Right hindlimb (tissue), 1 donor: ENCODE measurements at regions not wholly inside any gene's neighbourhood (a gene's known extent, or its start where the extent isn't known, plus 50 kb on each side); places are given as distances from the start of the nearest gene placed in this dataset.

Experiments
- DNase-seq: peaks from one replicate; pipeline ENCODE4 v3.0.0-alpha.2; 2018

DNA sequence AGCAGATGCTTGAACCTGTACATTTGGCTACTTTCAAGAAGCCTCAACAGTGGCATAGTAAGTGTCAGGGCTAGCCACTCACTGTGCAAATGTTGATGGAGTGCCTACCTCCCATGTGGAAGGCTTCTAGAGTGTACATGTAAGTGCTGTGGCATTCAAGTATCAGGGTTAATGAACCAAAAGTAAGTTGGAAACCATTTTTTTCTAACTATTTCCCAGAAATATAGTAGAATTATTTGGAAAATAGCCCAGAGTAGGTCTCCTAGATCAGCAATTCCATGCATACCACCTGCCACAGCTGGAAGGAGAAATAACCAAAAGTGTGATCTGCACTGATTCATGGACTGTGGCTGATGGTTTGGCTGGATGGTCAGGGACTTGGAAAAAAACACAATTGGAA is 53.3 kb downstream of the FOXD1 start:
- DNase-seq = no peak

DNA sequence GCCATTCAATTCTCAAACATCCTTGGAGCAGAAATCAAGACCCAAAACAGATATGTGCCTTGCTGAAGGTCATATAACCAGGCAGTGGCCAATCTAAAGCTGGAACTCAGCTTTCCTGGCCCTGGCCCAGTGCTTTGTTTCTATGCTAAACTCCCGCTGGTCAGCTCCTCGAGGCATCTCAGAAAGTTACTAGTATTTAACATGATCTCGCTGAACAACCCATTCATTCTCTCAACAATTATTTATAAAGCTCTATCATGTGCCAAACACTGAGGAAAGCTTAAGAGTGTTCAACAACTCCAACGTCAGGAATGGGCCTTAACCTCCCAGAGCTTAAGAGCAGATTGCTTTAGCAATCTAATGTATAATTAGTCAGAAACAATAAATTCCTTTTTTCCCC is 54.0 kb downstream of the FOXD1 start:
- no peak for DNase-seq

DNA sequence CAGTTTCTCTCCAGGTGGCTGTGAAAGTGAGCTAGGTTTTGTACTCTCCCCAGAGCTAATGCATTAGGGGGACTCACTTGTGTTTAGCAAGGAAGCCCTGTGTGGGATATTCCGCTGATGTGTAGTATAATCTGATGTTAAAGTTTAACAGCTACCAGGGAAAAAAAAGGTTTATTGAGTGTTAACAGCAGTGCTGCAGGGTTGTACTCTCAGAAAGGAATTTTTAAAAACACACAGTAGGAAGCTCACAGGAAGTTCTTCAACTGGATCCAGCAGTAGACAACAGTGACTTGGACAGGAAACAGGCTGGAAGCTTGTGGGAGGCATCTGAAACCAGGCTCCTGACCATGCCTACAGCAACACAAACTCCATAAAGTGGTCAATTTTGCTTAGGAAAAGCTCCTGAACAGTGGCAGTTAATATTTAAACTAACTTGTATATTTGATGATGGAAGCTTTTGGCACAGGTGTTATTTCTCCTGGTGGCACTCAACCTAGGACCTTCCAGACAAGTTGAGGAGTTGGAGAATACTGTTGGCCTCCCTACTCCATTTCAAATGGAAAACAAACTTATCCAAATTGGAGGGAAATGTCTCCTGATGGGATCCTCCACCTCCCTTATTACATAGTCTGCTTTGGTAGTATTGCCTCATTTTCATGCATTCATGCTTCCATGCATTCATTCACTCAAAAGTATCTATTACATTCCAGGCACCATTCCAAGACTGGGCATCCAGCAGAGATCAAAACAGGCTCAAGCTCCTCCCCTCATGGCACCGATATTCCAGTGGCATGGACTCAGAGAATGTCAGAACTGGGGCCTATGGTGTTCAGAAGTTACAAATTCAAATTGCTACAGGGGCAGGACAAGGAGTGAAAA is 54.7 kb downstream of the FOXD1 start:
- DNase-seq = no peak

DNA sequence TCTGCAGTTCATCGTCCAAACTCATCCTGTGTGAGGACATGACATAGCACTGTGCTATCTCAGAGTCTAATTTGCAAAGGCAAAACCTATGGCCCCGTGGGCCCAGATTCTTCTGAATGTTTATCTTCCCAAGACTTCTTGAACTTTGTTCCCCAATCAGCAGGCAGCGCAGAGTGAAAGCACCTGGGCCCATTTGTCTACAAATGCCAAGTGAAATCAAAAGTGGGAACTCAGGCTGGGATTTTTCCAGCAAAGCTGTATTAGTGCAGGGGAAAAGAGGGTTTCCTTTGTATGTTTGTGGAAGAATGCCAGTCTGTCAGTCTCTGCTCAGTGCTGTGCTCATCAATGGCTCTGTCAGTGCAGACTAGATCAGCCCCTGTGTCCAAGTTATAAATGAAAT is 55.8 kb downstream of the FOXD1 start:
- DNase-seq = no peak

DNA sequence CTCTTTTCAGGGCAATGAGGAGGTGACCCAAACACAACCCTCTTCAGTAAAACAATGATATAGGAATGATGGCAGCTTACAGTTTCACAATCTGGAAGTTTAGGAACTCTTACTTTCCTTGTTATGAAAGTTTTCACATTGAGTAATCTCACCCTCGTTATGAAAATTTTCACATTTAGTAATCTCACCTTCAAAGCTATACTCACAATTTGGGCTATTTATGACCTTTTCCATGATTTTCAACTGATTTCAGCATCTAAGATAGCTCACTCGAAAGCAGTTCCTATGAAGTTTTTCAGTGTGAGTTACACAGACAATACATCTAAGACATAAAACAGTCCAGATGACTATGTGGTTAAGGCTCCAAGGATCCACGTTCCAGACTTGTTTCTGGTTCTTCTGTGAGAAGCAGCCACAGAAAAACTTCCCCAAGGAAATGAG is 57.1 kb downstream of the FOXD1 start:
- DNase-seq = no peak

DNA sequence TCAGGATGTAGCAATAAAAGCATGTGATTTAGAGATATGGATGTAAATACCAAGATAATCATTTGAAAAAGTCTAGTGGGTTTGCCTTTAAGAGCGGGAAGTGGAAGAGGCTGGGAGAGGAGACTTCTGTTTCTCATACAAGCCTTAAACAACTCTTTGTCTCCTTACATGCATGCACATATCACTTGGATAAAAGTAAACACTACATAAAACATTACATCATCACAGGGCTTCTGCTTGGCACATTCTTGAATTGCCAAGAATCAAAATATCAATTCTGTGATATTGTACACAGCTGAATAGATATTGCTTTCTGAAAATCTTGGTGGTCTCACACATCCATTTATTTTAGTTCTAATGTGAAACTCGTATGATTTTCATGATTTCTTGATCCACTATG is 57.6 kb downstream of the FOXD1 start:
- no peak for DNase-seq

DNA sequence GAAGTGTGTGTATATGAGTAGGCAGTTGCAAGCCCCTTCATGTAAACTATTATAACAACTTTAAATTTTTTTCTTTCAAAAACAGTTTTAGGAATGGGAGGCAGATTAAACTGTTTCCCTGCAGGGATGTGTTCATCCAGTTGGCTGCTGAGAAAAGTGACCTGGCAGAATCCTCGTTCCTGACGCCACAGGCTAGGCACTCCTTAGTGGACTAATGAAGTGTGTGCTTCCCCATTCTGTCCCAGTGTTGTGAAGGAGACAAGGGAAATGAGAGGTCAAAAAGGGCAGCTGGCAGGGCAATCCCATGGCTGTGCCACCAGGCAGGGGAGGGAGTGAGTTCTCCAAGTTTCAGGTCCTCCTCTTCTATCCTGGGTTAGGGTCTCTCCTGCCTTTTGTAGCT is 59.8 kb downstream of the FOXD1 start:
- DNase-seq = no peak

DNA sequence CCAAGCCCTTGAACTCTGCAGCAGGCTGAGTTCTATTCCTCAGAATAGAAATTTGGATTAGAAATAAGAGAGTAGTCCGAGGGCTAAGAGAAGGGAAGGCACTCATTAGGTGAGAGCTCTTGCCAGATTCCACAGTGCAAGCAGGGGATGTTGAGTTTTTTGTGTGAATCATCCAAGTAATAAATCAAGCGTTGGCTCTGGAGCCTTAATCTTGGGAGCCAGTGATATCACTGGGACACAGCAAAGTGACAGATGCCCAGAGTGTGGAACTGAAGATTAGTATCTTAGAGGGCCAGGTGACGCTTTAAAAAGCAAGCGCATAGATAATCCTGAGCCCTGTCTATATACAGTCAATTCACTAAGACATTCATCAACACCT is 60.3 kb downstream of the FOXD1 start:
- no peak for DNase-seq

DNA sequence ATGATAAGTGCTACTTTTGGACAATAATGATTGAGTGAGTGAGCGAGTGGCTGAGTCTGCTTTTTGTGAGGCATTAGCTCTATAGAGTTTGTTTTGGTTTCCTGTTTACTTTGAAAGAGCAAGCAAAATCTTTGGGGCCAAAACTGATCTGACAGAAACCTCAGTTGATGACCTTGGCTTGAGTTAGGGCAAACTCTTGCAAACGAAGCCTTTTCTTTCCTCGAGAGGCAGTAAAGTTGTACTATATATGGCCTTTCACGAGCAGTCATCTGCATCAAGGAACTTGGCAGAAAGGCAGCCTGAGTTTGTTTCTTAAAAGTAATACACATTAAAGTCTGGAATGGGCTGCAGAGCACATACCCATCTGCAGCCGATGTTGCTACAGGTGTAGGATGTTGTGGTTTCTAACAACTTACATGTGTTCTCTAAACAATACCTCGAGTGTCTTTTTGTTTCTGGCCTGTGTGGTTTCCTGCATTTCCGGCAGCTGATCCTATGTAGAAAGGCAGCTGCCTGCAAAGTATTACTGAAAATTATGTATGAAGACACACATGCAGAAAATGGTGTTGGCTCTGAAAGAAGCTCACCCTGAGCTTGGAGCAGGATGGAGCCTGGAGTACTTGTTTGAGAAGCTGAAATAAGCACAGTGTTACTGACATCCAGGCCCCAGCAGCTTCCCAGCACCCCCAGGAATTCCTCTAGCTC is 60.8 kb downstream of the FOXD1 start:
- peak; percentile 75 for DNase-seq

DNA sequence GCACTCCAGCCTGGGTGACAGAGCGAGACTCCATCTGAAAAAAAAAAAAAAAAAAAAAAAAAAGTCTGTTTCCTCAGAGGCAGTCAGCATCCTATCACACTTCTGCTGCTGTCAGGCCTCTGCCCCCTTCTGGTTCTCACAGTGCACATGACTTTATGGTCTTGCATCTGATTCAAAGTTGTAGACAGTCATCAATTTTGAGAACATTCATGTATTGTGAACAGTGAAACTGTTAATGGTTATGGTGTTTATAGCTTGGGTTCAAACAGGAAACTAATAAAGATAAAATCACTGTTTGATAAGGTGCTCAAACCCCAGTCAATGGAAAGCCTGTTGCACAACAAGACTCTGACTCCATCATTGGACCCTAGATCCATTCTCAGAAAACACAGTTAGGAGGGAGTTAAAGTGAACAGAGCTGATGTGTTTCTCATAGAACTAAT is 61.4 kb downstream of the FOXD1 start:
- no peak for DNase-seq

DNA sequence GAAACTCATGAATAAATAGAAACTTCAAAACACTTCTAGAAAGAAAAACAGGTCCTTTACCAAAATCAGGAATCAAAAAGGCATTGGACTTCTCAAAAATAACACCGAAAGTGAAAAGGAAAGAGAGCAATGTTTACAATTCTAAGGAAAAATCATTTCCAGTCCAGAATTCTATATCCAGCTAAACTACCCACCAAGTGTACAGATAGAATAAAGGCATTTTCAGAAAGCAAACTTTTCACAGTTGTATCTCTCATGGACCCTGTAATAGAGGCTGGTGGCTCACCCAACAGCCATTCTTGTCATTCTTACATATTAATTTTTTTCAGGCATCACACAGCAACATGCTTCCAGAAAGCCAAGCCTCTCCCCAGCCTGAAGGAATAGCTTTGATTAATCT is 63.7 kb downstream of the FOXD1 start:
- no peak for DNase-seq

DNA sequence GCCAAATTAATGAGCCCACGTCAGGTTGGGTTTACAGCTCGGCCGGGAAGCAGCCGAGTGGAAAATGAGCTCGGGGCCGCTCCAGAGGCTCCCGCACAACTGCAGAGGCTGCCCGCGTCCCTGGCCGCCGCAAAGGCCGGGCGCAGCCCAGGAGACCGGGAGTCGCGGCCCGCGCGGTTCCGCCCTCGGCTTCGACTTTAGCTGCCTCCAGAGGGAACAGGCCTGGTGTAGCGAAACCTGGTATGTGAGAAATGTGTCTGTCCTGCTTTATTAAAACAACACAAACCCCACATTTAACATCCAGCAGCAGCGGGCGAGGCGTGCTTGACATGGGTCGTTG is 66.2 kb downstream of the FOXD1 start:
- DNase-seq = no peak

DNA sequence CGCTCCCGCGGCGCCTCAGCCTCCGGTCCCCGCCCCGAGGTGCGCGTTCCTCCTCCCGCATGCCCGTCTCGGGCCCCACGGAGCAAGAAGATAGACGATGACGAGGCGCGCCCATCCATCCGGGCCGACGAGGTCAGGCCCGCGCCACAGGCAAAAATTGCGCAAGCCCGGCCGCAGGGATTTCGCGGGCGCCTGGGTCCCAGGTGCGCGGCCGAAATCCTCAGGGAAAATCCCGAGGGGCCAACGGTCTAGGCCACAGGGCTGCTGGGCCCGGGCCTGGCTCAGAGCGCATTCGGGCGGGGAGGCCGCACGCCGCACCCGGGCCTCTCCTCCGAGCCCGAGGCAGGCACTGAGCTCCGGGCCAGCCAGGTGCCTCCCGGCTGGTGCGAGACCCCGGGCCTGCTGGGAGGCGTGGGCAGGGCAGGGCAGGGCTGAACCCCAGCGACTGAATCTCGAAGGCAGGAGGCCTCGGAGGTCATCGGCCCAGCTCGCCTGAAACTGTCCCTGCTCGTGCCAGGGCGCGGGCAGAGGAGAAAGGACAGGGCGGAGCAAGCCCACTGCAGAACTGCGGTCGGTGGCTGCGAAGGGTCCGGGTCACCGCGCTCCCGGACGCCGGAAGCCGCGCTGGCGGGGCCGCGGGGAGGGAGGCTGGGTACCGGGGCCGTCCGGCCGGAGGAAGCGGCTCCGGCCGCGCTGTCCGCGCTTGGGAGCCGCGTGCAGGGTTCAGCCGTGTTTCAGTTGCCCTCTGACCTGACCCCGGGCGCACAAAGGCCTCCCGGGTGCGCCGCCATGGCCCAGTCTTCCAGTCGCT is 66.8 kb downstream of the FOXD1 start:
- no peak for DNase-seq

DNA sequence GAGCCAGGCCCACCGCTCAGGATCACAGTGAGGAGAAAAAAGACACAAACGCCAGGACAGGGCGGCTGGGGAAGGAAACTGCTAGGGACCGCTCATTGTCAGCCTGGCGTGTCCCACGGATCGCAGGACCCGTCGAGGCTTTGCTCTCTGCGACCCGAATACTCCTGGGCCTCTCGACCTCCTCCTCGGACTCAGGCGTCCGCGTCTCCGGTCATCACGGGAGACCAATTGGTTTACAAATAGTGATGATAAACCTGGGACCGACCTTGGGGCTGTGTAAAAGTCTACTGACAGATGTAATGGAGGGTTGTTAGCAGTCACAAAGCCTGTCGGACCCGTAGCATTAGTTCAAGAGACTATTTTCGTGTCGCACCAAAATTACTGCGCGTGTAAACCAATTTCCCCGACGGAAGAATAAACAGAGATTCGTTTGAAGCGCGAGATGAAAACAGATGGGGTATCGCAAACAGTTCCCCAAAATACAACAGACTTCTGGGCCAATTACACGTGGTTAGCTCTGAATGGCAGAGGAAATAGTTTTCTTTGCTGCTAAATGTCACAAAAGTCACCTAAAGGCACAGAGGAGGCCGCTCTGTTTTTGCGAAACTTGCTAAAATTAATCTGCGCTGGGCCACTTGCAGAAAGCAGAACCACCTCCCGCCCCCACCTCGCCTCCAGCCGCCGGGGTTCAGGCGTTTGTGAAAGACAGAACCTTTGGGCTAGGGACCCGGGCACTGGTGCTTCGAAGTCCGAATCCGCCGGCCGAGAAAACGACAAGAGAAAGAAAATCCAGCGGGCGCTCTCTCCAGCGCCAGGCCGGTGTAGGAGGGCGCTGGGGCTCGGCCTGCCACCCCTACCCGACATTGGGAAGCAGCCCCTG is 67.6 kb downstream of the FOXD1 start:
- DNase-seq = no peak

DNA sequence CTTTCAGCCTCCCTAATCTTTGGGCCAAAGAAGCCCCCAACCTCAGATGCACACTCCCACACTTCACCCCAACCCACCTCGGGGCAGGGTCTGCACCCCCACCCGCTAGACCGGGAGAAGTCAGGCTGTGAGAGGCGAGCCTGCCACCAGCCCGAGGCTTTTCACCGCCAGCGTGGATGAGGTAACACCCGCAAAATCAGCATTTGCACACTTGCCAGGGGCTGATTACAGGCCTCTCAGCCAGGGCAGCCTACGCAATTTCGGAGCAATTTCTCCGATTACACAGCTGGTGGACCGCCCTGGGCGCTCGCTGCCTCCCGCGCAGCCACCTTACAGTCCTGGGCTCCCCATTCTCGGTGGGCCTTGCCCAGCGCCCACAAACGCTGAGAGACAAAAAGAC is 68.5 kb downstream of the FOXD1 start:
- no peak for DNase-seq

DNA sequence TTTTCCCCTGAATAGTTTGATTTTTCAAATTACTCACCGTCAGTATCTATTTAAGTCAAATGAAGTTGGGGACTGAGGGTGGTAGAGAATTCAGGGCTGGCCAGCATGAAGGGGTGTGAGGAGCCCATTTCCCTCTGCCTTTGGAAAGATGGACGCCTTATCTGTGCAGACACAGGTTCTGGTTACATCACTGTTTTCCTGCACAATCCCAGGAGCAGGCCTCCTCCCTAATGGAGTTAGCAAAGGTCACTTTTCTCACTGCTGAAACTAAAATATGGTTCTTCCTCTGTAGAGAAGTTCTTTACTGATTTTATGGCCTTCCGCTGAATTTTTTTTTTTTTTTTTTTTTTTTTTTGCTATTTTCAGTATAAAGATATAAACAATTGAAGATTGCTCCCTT is 69.1 kb downstream of the FOXD1 start:
- DNase-seq = no peak

DNA sequence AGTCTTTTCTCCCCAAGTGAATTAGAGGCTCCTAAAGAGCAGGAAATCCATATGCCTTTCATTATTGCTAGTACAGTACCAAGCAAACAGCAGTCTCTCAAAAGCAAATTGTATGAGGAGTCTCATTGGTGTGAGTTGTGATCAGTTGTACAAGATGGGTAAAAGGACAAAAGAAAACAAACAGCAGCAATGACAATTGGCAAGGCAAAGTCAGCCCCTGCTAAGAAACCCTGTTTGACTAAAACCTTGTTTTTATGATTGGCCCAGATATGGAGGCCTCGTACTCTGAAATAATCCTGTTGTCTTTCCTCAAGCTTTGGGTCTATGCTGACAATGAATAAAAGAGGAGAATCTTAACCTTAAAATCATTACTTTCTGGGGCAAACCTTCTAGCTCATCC is 69.8 kb downstream of the FOXD1 start:
- DNase-seq = no peak

DNA sequence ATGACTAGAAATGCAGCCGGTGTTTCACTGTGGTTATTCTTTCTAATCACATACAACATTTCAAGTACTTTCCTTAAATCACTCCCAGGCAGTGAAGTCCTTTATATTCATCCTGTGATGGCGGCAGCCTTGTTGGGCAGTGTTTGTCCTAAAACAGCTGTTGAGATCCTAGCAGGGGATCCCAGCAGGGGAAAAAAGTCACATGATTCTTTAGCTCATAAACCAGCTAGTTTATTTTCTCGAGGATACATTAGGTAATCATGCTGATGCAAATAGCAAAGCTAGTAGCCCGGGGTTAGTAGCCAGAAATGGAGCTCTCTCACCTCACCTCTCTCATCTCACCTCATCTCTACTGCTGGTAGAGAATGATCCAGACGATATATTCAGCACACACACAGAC is 70.5 kb downstream of the FOXD1 start:
- no peak for DNase-seq

DNA sequence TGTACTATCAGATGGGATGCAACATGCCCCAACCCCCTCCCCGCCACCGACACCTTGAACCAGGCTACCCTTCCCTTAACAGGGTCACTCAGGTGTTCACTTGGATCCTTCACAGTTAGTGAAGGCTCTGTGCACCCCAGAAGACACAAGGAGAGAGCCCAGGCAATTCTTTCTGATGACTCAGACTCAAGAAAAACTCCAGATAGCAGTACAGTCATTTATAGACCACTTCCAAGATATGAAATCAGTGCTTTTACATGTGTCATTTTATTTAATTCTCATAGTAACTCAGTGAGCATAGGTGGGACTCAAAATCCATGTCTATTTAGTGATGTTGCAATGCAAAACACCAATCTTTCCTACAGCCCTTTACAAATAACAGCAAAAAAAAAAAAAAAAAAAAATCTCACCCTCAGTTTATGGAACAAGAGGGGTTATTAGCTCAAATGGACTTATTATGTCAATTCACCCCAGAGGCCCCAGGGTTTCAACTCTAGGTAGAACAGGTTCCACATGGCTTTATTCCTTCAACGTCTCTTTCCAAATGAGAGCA is 71.9 kb downstream of the FOXD1 start:
- no peak for DNase-seq

DNA sequence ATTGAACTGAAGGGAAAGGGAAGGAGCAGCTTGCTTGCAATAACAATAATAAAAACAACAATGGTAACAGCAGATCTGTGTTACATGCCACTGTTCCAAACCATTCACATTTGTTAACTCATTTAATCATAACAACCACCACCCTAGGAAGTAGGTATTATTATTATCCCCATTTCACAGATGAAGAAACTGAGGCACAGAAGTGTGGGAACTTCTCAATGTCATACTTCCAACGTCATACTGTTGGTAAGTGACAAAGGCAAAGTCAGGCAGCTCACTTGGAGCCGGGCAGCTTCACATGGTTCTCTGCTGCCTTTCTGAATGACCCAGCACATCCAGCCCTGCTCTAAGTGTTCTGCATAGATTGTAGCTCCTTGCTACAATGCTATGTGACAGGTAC is 72.6 kb downstream of the FOXD1 start:
- DNase-seq = no peak

DNA sequence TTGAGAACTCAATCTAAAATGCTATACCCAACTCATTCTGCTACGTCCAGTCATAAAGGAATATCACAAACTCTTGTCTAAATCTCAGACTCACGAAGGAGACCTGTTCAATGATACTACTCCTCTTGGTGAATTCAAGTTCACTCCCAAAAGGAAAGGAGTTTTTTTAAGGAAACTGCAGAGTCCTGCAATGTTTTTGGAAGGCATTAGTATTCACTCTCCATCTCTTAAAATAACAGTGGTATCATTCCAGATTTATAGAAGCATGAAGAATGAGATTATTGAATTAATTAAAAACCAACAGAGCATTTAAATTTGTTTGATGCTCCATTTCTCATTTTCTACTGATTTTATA is 73.4 kb downstream of the FOXD1 start:
- no peak for DNase-seq

DNA sequence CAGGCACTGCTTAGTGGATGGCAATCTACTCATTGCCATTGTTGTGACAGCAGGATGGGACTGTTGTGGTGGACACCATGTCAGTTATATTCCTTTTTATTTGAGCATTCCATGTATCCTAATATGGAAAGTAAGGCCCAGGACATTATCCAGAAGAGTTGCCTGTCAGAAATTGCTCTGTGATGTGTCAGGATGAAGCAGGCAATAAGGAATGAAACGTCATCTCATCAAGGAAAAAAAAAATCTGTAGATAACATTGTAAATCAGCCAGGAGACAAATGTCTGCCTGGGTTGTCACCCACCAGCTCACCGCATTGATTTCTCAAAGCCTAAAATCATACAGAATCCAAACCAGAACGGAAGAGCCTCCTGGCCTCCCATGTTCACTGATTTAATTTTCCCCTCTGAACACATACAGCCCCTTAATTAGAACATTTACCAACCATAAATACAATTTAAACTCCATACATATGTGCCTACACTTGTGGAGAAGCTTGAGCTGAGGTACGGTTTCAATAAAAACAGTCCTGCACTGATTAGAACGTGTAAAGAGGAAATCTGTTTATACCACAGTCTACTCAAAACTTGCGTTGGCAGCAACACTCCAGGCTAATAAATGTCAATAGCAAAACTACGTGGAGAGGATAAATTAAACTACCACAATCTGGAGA is 73.9 kb downstream of the FOXD1 start:
- no peak for DNase-seq
